Germinal center (tissue), 1 donor: ENCODE measurements at regions not wholly inside any gene's neighbourhood (a gene's known extent, or its start where the extent isn't known, plus 50 kb on each side); places are given as distances from the start of the nearest gene placed in this dataset.

Experiments used
- DNase-seq: peaks from one replicate; pipeline ENCODE4 v3.0.0; 2012; ENCODE audit warnings: mixed read lengths, low spot score

DNA sequence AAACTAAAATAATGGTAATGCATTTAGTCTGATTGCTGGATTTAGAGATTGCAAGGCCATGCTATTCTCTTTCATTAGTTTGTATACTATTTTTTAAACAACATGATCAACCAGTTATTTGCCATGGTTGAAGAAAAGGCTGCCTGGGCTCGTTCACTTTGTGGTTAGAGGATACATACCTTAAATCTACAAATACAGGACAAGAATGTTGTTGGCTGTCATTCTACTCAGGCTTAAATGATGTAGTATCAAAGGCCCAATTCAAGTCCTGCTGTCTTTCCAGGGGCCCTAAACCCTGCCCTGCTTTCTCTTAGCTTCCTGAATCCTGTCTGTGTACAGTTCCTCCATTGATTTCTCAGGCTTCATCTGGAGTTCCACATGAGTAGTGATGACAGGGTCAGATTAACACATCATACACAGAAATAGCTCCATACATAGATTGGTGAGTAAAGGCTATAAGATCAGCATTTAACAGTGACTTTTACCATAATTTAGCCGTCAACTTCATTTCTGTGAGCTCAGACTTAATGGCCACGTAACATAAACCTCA, 114.9 kb upstream of the GPRIN3 start:
- no peak for DNase-seq

DNA sequence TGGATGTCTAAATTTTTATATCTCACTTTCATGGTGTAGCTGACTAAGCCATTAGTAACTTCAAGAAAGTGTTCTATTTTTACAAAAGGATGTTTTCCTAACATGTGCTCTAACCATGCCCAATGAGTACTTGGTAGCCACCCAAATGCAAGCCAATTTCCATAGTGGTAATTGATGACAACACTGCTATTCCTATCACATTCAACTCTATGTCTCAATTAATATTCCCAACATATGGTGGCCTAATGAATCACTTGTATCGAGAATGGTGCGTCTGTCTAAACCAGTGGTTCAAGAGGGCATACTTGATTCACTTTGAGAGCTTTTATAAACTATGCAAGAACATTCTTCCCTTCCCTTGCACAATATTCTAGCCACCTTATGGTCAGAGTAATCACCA, 112.9 kb upstream of the GPRIN3 start:
- DNase-seq: no peak

DNA sequence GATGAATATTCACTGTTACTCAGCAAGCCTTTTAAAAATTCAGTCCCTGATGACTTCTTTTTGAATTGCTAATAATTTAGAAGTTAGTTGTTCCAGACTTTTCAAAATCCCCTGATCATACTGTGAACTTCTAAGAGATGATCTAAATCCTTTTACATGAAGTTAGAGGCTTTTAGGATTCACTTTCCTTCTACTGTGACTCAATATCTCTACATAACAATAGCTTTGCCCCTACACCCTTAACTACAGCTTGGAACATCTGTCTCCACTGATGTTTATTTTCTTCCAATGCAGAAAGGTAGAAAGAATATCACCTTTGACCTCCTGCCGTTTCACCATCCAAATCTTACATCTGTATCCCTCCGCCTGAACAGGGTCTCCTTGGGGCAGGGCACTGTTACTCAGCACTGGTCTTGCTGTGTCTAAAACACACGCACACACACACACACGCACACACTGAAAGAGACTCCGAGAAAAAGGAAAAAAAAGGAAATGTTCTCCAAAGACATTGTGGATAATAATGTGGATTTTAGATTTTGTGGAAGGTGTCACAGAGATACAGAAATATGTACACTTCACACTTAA, 111.6 kb upstream of the GPRIN3 start:
- no peak for DNase-seq

DNA sequence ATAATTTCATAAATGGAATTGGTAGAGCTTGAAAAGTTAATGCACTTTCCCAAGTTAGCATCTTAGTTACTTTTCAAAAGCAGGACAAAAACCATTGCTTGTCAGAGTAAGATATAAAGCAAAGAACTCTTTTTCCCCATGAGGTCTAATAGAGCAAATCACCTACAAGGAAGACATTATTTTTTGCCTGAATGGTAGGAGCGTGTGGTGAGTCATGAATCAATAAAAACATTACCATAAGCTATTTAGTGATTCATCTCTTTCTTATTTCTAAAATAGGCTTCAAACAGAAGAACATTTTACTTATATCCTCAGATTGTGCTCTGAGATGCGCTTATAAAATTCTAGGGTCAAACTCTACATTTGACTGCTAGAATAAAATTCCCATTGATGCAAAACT, 109.4 kb upstream of the GPRIN3 start:
- no peak for DNase-seq

DNA sequence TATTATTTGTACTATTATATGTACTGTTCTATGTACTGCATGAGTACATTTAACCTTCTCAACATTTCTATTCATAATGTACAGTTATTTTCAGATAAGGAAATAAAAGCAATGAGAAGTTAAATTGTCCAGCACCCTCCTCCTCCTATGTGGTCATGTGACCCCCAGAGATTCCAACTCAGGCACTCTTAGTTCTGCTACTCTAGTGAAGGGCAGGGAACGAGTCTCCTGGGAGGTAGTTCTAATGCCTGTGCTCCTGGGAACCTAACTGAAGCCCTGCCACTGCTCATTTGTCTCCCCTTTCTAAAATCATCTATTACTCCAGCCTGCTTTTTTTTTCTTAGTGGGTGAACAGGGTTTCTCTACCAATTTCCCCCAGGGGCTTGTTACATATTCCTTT, 105.9 kb upstream of the GPRIN3 start:
- no peak for DNase-seq

DNA sequence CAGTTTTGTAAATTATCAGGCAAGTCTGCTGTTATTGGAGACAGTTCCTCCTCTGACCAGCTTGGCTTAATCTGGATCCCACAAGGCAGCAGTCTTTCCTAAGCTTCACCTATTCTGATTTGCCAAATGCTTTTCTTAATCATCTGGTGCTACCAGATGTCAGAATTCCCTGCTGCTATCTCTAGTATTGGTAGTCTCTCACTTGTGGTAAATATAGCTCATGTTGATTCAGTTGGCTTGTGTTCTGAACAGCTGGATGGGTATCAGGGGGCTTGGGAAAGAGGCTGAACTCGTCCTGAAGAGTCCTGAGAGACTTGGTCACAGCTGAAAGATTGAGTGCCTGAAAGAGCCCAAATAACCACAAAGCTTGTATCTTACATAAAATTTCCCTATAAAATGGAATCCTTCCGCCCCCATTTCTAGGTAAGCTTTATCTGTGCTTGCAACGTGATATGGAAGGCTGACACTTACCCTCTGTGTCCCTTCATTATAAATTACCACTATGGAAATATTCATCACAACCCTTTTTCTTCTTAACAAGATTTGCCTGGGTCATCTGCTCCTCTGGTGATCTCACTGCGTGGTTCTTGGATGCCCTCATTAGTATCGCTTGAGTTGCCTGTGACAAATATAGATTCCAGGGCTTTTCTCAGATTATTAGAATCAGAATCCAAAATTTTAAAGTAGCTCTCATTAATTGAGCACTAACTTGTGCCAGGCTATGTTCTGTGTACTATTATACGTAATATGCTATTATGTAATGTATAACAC, 104.1 kb upstream of the GPRIN3 start:
- no peak for DNase-seq

DNA sequence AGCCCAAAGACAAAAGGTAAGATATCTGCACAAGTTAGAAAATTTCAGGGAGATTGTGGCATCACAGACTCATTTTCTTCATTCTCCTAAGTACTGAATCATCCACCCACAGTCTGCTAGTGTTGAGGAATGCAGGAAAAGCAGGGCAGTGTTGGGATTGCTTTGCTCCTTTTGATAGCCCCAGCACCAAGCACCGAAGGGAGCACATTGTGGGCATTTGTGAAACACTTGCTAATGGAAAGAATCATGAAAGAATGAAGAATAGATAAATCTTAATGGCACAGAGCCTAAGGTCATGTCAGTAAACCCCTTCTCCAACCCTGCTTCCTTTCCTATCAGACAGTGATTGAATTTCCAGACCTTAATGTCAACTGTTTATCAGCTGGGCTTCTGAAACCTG, 103.1 kb upstream of the GPRIN3 start:
- DNase-seq: no peak

DNA sequence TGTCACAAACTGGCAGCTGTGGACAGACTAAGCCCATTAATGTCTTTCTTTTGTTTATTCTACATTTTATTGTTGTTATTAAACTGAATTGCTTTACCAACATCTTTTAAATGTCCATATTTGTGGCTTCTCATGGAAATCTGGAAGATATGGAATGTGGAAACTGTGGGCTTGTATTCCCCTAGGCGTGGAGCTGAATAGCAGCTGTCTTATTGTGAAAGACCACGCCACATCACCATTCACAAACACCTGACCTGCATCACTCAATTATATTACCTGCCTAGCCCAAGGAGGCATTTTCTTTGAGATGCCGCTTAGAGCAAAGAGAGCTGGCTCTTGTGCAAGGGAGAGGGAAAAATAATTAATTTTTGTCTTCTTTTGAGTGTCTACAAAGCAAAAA, 96.9 kb upstream of the GPRIN3 start:
- no peak for DNase-seq

DNA sequence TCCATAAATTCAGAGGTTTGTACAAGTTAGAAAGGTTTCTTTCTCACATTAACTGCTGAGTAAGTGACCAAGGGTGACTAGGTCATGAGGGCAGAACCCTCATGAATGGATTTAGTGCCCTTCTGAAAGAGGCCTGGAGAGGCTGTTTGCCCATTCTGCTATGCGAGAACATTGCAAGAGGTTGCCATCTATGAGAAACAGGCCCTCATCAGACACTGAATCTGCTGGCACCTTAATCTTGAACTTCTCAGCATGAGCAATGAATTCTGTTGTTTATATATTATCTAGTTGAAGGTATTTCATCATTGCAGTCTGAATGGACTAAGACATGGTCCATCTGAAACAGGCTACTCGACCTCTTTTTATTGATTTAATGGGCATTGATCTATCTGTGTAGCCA, 96.2 kb upstream of the GPRIN3 start:
- no peak for DNase-seq

DNA sequence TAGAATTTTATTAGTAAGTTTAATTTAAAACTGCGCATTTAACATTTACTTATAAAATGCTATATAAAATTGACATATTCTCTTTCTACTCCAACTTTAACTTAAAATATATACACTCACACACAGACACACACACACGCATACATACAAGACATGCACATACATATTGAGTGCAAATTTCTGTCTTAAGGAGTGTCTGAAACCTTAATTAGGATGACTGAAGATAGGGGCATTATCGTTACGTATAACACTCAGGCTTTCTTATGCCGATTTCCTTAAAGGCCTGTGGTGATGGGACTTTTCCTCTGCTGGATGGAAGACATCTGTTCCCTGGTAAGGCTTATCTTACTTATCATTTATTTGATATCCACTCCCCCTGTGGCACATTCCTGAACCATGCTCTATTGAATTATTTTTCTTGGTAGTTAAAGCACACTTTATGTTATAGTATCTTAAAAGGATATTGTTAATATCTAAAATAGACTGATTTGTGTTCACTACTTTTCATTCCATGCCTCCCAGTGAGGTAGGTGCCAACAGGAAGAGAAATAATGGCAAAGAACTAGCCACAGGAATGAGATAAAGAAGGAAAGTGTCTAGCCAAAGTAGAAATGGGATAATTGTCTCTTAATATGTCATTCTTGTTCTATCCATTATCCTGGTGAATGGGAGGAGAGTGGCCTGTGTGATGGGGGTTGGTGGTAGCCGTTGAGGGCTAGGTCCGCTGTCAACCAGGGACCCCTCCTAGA, 92.9 kb upstream of the GPRIN3 start:
- no peak for DNase-seq

DNA sequence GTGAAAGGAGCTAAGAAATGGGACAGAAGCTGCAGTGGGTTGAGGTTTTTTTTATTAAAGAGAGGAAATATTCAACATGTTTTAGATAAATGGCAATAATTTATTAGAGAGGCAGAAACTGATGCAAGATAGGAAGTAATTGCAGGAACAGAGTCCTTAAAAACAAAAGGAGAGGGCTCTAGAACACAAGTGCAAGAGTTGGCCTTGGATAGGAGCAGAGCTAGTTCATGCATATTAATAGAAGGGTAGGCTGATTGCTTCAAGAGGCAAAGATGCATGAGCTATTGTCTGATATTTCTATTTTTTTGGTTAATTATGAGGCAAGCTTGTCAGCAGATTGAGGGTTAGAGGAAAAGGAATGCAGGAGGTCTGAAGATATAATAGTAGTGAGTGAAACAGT, 91.0 kb upstream of the GPRIN3 start:
- DNase-seq: no peak

DNA sequence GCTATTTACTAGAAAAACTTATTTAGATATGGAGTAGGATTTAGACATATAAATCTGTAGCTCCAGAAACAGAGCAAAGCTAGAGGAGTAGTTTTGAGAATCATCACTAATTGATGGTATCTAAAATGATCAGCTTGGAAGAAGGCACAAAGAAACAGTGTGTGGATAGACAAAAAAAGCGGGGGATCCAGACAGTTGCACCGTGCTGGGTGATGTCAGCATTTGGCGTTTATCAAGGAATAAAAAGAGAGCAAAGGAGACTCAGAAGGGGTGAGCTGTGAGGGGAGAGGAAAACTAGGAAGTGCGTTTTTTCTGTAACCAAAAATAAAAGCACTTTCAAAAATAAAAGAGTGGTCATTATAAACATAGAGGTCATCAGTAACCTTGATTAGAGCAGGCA, 90.5 kb upstream of the GPRIN3 start:
- no peak for DNase-seq

DNA sequence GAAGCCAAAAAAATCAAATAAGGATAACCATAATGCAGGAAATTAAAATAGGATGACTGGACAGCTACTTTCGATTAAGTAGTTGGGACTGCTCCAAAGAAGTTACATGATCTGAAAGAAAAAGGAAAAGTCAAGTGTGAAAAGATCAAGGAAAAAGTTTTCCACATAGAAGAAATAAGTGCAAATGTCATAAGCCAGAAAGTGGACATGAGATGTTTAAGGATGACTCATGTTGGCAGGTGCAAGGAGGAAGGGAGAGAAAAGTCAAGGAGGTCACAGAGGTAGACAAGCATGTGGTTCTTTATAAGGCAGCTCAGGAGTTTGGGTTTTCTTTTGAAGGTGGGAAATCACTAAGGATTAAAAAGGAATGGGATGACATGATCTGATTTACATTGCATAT, 89.8 kb upstream of the GPRIN3 start:
- DNase-seq: no peak

DNA sequence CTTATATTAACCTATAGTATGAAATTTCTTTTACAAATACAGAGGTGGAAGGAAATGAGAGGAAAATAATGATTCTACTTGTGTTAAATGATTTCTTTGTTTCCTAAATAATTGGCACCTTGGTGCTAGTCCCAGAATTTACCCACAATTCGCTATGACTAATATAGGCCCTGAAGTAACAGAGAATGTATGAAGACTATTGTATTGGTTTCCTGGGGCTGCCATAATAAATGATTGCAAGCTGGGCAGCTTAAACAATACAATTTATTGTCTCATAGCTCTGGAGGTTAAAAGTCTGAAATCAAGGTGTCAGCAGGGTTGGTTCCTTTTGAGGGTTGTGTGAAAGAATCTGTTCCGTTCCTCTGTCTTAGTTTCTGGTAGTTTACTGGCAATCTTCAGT, 74.8 kb upstream of the GPRIN3 start:
- DNase-seq: no peak

DNA sequence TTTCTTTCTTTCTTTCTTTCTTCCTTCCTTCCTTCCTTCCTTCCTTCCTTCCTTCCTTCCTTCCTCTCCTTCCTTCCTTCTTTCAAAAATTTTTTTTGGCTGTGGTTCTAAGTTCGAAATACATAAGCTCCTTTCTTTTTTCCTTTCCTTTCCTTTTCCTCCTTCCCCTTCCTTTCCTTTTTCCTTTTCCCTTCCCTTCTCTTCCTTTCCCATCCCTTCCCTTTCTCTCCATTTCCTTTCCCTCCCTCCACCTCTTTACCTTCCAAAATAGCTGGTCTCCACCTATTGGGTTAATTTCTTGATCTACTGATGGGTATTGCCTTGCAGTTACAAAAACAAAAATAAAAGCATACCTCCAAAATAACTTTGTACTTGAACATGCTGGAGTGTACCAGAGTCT, 73.4 kb upstream of the GPRIN3 start:
- no peak for DNase-seq

DNA sequence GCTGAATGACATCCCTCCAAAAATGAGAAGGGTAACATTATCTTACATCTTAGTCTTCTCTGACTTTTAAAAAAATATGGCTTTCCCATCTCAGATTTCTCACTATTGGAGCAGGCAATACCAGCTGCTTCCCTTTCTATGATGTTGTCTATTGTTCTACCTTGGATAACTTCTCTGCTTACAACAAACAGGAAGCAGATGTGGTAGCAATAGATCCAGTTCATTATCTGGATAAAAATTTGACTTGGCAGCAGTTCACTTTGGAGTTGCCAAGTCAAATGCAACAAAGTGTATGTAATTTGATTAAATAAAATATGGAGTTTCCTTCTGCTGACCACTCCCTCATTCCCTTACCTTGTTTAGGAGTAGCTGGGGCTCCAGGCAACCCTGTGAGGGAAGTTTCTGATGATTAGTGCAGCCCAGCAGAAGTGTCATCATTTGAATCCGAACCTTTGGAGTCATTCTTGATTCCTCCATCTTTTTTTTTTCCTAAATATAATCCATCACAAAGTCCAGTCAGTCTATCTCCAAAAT, 72.0 kb upstream of the GPRIN3 start:
- DNase-seq: no peak

DNA sequence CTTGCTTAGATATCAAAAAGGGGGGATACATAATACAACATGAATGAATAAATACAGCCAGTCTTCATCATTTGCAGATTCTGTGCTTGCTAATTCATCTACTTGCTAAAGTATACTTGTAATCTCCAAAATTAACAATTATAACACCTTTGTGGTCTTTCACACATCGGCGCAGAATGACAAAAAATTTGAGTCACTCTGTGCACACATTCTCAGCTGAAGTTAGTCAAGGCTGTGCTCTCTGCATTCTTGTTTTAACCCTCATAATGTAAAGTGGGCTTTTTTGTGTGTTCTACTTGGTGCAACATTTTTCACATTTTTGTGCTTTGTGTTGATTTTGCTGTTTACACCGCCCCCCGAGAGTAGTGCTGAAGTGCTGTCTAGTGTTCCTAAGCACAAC, 65.8 kb upstream of the GPRIN3 start:
- no peak for DNase-seq

DNA sequence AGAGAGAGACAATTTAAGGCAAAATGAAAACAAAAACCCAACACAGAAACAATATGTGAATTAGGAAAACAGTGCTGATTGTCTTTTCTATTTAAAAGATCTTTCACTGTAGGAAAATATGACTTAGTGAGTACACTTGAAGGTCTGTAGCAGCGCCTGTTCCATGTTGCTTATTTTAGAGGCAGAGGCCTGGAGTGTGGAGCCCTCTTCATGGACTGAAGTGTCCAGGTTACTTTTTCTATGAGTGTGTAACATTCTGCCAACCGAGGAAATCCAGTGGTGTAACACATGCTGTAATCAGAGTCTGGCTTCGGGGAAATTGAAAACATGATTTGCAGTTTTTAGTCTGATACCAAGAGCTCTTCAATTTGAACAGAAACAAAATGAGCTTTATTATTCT, 64.0 kb upstream of the GPRIN3 start:
- DNase-seq: no peak

DNA sequence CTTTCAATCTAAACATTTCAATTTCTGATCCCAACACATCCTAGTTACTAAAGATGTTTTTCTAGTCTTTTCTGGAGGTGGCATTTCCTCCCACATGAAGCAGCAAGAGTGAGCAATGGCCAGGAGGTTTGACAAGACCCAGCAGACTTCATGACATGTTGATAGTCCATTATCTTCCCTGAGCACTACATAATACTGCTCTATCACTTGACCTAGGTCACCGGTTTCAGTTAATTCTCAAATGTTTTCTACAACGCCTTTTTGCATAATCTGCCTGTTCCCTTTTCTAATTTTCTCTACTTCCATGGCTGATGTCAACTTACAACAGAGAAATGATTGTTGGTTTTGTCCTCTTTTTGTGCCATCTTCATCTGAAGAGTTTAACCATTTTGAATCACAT, 62.0 kb upstream of the GPRIN3 start:
- DNase-seq: no peak

DNA sequence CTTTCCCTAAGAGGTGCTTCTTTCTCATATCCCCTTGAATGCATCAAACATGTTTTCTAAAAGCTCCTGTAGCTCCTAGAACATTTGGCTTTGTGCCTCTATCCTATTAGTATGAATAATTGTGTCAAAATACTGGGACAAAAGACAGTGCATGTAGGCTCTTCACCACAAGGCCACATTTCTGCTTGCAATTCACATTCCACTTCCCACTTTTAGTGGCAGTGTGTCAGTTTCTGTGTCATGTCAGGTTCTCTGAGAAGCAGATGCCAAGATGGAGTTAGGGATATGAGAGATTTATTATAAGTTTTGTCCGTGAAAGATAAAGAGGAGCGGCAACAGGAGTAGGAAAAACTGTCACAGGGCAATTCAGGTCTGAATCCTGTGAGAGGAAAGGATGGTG, 61.3 kb upstream of the GPRIN3 start:
- DNase-seq: no peak

DNA sequence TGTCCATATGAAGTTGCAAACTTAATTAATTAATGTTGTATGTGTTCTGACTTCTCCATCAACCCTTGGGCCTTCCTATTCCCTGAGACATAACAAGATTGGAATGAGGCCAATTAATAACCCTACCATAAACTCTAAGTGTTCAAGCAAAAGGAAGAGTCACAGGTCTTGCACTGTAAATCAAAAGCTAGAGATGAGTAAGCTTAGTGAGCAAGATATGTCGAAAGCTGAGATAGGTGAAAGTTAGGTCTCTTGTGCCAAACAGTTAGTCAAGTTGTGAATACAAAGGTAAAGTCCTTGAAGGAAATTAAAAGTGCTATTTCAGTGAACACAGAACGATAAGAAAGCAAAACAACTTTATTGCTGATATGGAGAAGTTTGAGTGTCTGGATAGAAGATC, 58.2 kb upstream of the GPRIN3 start:
- no peak for DNase-seq

DNA sequence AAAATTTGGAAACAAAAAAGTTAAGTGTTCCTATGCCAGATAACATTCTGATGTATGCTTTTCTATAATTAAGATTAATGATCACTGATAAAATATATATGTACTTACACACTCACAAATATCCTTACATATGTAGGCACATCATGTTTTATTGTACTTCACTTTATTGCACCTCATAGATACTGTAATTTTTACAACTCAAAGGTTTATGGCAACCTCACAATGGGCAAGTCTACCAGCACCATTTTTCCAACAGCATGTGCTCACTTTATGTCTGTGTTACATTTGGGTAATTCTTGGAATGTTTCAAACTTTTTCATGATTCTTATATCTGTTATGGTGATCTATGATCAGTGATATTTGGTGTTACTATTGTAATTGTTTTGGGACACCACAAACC, 57.8 kb upstream of the GPRIN3 start:
- no peak for DNase-seq

DNA sequence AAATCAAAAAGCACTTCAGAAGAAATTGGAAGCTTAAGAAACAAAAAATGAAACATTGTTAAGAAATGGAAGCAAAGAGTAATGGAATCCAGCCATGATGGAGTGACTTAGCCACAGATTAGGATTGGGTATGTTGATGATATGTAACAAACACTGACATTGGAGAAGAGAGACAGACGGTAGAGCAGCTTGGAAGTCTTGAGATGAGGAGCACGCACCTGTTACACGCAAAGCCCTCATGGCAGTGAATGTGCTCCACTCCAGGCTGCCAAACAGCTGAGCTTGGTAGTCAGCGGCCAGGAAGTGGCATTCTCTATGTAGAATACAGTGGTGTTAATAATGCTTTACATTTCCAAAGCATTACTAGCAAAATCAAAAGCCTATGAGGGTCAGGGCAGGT, 56.9 kb upstream of the GPRIN3 start:
- DNase-seq: no peak
